ENCODE measurements at regions not wholly inside any gene's neighbourhood (a gene's known extent, or its start where the extent isn't known, plus 50 kb on each side); places are given as distances from the start of the nearest gene placed in this dataset.
"Not testable (repeated sequence)": the region's sequence is repeated elsewhere in the genome, so short reads cannot be mapped to it uniquely, and the experiment has no call there.

GRCh38 chr11:90286640-90287039 lies 63.8 kb upstream of the CHORDC1 start:
- Histone ChIP-seq H3K4me3 (no peak overlapping the region), H3K27ac (no peak overlapping the region), H3K4me1 (no peaks in the 10 kb centered on the region), H3K36me3 (no peaks in the 10 kb centered on the region), H3K27me3 (no peaks in the 10 kb centered on the region), H3K9me3 (no peaks in the 10 kb centered on the region)
- TF ChIP-seq POLR2AphosphoS5 (IDR thresholded peaks at IDR 0.05) (no peak), EP300 (IDR thresholded peaks at IDR 0.05) (no peak), POLR2A (IDR thresholded peaks at IDR 0.05) (no peak)
- TF ChIP-seq, protein P1, sequence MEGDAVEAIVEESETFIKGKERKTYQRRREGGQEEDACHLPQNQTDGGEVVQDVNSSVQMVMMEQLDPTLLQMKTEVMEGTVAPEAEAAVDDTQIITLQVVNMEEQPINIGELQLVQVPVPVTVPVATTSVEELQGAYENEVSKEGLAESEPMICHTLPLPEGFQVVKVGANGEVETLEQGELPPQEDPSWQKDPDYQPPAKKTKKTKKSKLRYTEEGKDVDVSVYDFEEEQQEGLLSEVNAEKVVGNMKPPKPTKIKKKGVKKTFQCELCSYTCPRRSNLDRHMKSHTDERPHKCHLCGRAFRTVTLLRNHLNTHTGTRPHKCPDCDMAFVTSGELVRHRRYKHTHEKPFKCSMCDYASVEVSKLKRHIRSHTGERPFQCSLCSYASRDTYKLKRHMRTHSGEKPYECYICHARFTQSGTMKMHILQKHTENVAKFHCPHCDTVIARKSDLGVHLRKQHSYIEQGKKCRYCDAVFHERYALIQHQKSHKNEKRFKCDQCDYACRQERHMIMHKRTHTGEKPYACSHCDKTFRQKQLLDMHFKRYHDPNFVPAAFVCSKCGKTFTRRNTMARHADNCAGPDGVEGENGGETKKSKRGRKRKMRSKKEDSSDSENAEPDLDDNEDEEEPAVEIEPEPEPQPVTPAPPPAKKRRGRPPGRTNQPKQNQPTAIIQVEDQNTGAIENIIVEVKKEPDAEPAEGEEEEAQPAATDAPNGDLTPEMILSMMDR (IDR thresholded peaks at IDR 0.05) = no peak
- WGBS, 2 donors (ENCODE audit: low coverage in 1 of 2) = 84 to 100% methylated on average over 2 of the region's 2 CpGs
- no peak for ATAC-seq

DNA sequence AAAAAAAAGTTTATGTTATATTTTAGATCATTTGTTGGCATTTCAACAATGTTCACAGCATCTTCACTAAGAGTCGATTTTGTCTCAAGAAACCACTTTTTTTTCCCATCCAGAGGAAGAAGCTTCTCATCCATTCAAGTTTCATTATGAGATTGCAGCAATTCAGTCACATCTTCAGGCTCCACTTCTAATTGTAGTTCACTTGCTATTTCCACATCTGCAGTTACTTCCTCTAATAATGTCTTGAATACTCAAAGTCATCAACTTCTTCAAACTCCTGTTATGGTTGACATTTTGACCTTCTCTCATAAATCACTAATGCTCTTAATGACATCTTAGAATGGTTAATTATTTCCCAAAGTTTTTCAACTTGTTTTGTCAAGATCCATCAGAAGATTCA lies 61.3 kb upstream of the CHORDC1 start:
- TF ChIP-seq EP300 (IDR thresholded peaks at IDR 0.05) (no peak), POLR2AphosphoS5 (IDR thresholded peaks at IDR 0.05) (no peak), POLR2A (IDR thresholded peaks at IDR 0.05) (no peak)
- TF ChIP-seq, protein P1 (IDR thresholded peaks at IDR 0.05) = no peak
- Histone ChIP-seq H3K27ac (no peak overlapping the region), H3K4me3 (no peak overlapping the region), H3K36me3 (no peaks in the 10 kb centered on the region), H3K9me3 (no peaks in the 10 kb centered on the region), H3K4me1 (no peaks in the 10 kb centered on the region), H3K27me3 (no peaks in the 10 kb centered on the region)
- 70 to 89% methylated on average over 1 of the region's 1 CpG for WGBS, 2 donors (ENCODE audit: low coverage in 1 of 2)
- ATAC-seq = no peak

GRCh38 chr11:90282551-90283071 lies 59.8 kb upstream of the CHORDC1 start:
- not testable (repeated sequence) for H3K27me3 ChIP-seq, H3K9me3 ChIP-seq, H3K4me1 ChIP-seq, H3K4me3 ChIP-seq, ATAC-seq, H3K27ac ChIP-seq, H3K36me3 ChIP-seq
- 89 to 90% methylated on average over 2 to 6 of the region's 13 CpGs for WGBS, 2 donors (ENCODE audit: low coverage in 1 of 2)

DNA sequence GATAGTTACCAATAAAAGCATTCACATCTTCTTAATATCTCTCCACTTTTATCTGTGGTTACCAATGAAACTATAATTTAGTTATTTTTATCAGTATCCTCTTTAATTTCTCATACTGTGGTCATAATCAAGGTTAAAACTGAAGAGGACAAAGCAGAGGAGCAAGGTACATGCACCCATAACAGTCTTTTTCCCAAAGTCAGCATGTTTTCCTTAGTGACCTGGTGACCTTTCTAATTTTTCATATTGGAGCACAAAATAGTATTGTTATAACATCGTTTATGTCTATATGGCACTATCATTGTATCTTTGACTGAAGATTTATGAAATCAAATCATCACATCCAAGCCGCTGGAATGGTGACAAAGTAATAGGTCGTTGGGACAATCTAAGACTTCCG lies 51.5 kb upstream of the CHORDC1 start:
- WGBS, 2 donors (ENCODE audit: low coverage in 1 of 2) = 89 to 100% methylated on average over 3 to 4 of the region's 4 CpGs

More for the DNA sequence above, 51.5 kb upstream of the CHORDC1 start:
- TF ChIP-seq POLR2A (IDR thresholded peaks at IDR 0.05) (no peak), EP300 (IDR thresholded peaks at IDR 0.05) (no peak), POLR2AphosphoS5 (IDR thresholded peaks at IDR 0.05) (no peak)
- TF ChIP-seq, protein P1 (IDR thresholded peaks at IDR 0.05) = no peak
- Histone ChIP-seq H3K4me3 (no peak overlapping the region), H3K36me3 (no peaks in the 10 kb centered on the region), H3K9me3 (no peaks in the 10 kb centered on the region), H3K4me1 (no peaks in the 10 kb centered on the region), H3K27me3 (no peaks in the 10 kb centered on the region), H3K27ac (no peak overlapping the region)
- ATAC-seq = no peak

Small RNA genes in the stretch of these regions (small RNA-seq; reads per million reads assigned to genes)
- 0 reads per million in 4 donors for gene AP001002.3
- 0 reads per million in 4 donors for gene MIR1261
- gene MIR4490 = 0 reads per million in 4 donors
